Fibroblast of villous mesenchyme (primary cell): ENCODE measurements at regions not wholly inside any gene's neighbourhood (a gene's known extent, or its start where the extent isn't known, plus 50 kb on each side); places are given as distances from the start of the nearest gene placed in this dataset.

Experiments used
- DNase-seq: peaks from one replicate; pipeline ENCODE4 v3.0.0-alpha.2; 2010; ENCODE audit warnings: low read depth
- H3K4me3 ChIP-seq: 2 replicates; pipeline ENCODE4 v1.5.1; 2011; ENCODE audit warnings: low read depth, mild to moderate bottlenecking, low read length
- CTCF ChIP-seq: IDR thresholded peaks from 2 replicates; pipeline ENCODE4 v1.5.1; 2012; ENCODE audit warnings: low read depth, mild to moderate bottlenecking, low read length; ENCODE audit not compliant: insufficient read depth

GRCh38 chr13:26976313-26976712 lies 195.3 kb downstream of the USP12 start:
- no peak for DNase-seq
- no peak for TF ChIP-seq CTCF
- no peak overlapping the region for H3K4me3 ChIP-seq

- no peak overlapping the region for H3K4me3 ChIP-seq
- DNase-seq = no peak
- no peak for TF ChIP-seq CTCF
Observed at GRCh38 chr13:26973946-26974345, 197.7 kb downstream of the USP12 start.

GRCh38 chr13:26973295-26973694 lies 198.3 kb downstream of the USP12 start:
- DNase-seq = no peak
- H3K4me3 ChIP-seq = no peak overlapping the region
- TF ChIP-seq CTCF = no peak

- TF ChIP-seq CTCF = peak; percentile 34
- DNase-seq = no peak
- no peak overlapping the region for H3K4me3 ChIP-seq
Observed at GRCh38 chr13:26971990-26972887, 199.4 kb downstream of the USP12 start.

GRCh38 chr13:26968431-26969341 lies 202.9 kb downstream of the USP12 start:
- no peak overlapping the region for H3K4me3 ChIP-seq
- peak; percentile 83 for DNase-seq
- TF ChIP-seq CTCF = no peak

- no peak overlapping the region for H3K4me3 ChIP-seq
- no peak for TF ChIP-seq CTCF
- DNase-seq = peak; percentile 88
Observed at GRCh38 chr13:26967119-26968038, 204.2 kb downstream of the USP12 start.
